Chondrocyte (in vitro differentiated cells): ENCODE measurements at regions not wholly inside any gene's neighbourhood (a gene's known extent, or its start where the extent isn't known, plus 50 kb on each side); places are given as distances from the start of the nearest gene placed in this dataset.

Experiments used
- DNase-seq: peaks from one replicate; pipeline ENCODE4 v3.0.0; 2021; ENCODE audit warnings: mixed read lengths, low spot score
- H3K27ac Mint-ChIP-seq: one replicate; pipeline ENCODE4 v1.8.0; 2021; ENCODE audit warnings: mild to moderate bottlenecking, moderate library complexity, mixed read lengths; ENCODE audit not compliant: unreplicated experiment
- H3K27me3 Mint-ChIP-seq: 2 replicates; pipeline ENCODE4 v1.8.0; 2021; ENCODE audit warnings: low read depth, mixed read lengths
- H3K36me3 Mint-ChIP-seq: 2 replicates; pipeline ENCODE4 v1.8.0; 2021; ENCODE audit warnings: low read depth, mixed read lengths
- H3K4me1 Mint-ChIP-seq: 2 replicates; pipeline ENCODE4 v1.8.0; 2021; ENCODE audit warnings: low read depth, mild to moderate bottlenecking, mixed read lengths
- H3K4me3 Mint-ChIP-seq: one replicate; pipeline ENCODE4 v1.8.0; 2021; ENCODE audit warnings: mild to moderate bottlenecking, moderate library complexity, mixed read lengths; ENCODE audit not compliant: unreplicated experiment
- H3K9me3 Mint-ChIP-seq: 2 replicates; pipeline ENCODE4 v1.8.0; 2021; ENCODE audit warnings: low read depth, mixed read lengths
- CTCF ChIP-seq: fragments of 200-600 bp; sonication (generic); IDR thresholded peaks from 2 replicates; pipeline ENCODE4 v1.5.0; 2021; ENCODE audit warnings: antibody characterized with exemption, mild to moderate bottlenecking, moderate library complexity

- no peak overlapping the region for H3K27ac Mint-ChIP-seq
- H3K27me3 Mint-ChIP-seq, result peaks cover 46% of the 10 kb centered on the region
- H3K9me3 Mint-ChIP-seq, result no peaks in the 10 kb centered on the region
- no peaks in the 10 kb centered on the region for H3K4me1 Mint-ChIP-seq
- H3K36me3 Mint-ChIP-seq, result no peaks in the 10 kb centered on the region
- no peak for DNase-seq
- H3K4me3 Mint-ChIP-seq, result no peak overlapping the region
- TF ChIP-seq CTCF, result no peak
Measured at GRCh38 chr3:16807391-16807790, 77.4 kb upstream of the PLCL2 start.

- DNase-seq, result no peak
- H3K27ac Mint-ChIP-seq, result no peak overlapping the region
- H3K27me3 Mint-ChIP-seq, result peaks cover 43% of the 10 kb centered on the region
- no peaks in the 10 kb centered on the region for H3K9me3 Mint-ChIP-seq
- no peaks in the 10 kb centered on the region for H3K4me1 Mint-ChIP-seq
- no peak overlapping the region for H3K4me3 Mint-ChIP-seq
- TF ChIP-seq CTCF, result peak; percentile 23
- no peaks in the 10 kb centered on the region for H3K36me3 Mint-ChIP-seq
Measured at GRCh38 chr3:16808393-16809107, 76.2 kb upstream of the PLCL2 start.

GRCh38 chr3:16809482-16809881 lies 75.3 kb upstream of the PLCL2 start:
- H3K36me3 Mint-ChIP-seq, result no peaks in the 10 kb centered on the region
- H3K4me3 Mint-ChIP-seq, result no peak overlapping the region
- no peak for TF ChIP-seq CTCF
- no peak overlapping the region for H3K27ac Mint-ChIP-seq
- no peak for DNase-seq
- H3K4me1 Mint-ChIP-seq, result no peaks in the 10 kb centered on the region
- no peaks in the 10 kb centered on the region for H3K9me3 Mint-ChIP-seq
- peaks cover 35% of the 10 kb centered on the region for H3K27me3 Mint-ChIP-seq

GRCh38 chr3:16809993-16810392 lies 74.8 kb upstream of the PLCL2 start:
- H3K36me3 Mint-ChIP-seq, result no peaks in the 10 kb centered on the region
- H3K27ac Mint-ChIP-seq, result no peak overlapping the region
- no peak overlapping the region for H3K4me3 Mint-ChIP-seq
- no peak for DNase-seq
- H3K4me1 Mint-ChIP-seq, result no peaks in the 10 kb centered on the region
- no peaks in the 10 kb centered on the region for H3K9me3 Mint-ChIP-seq
- no peak for TF ChIP-seq CTCF
- H3K27me3 Mint-ChIP-seq, result peaks cover 30% of the 10 kb centered on the region

- Mint-ChIP-seq H3K4me3 (no peak overlapping the region), H3K9me3 (no peaks in the 10 kb centered on the region), H3K27me3 (peaks cover 27% of the 10 kb centered on the region), H3K27ac (no peak overlapping the region), H3K36me3 (no peaks in the 10 kb centered on the region), H3K4me1 (no peaks in the 10 kb centered on the region)
- no peak for TF ChIP-seq CTCF
- no peak for DNase-seq
Measured at GRCh38 chr3:16810593-16811367, 74.0 kb upstream of the PLCL2 start.
